OCI-LY1 (cell line): ENCODE measurements at regions not wholly inside any gene's neighbourhood (a gene's known extent, or its start where the extent isn't known, plus 50 kb on each side); places are given as distances from the start of the nearest gene placed in this dataset.

Experiments used
- H2AFZ ChIP-seq: fragments of 200-600 bp; sonication (generic), shearing (Covaris generic); 2 replicates; pipeline ENCODE4 v1.6.0; 2014; ENCODE audit warnings: antibody characterized with exemption, mild to moderate bottlenecking, low read length
- H3F3A ChIP-seq: fragments of 200-600 bp; sonication (generic), shearing (Covaris generic); 2 replicates; pipeline ENCODE4 v1.6.0; 2014; ENCODE audit warnings: mild to moderate bottlenecking, antibody characterized with exemption, low read length, moderate library complexity; ENCODE audit not compliant: insufficient read depth
- H3K27ac ChIP-seq: fragments of 200-600 bp; sonication (generic); 2 replicates; pipeline ENCODE4 v1.5.1; 2014; ENCODE audit warnings: low read length, mixed run types, mild to moderate bottlenecking, low read depth; ENCODE audit not compliant: poor library complexity, severe bottlenecking
- H3K27me3 ChIP-seq: fragments of 200-600 bp; sonication (generic); 2 replicates; pipeline ENCODE4 v1.6.0; 2014; ENCODE audit warnings: antibody characterized with exemption, mild to moderate bottlenecking, low read length, moderate library complexity; ENCODE audit not compliant: insufficient read depth
- H3K36me3 ChIP-seq: fragments of 200-600 bp; sonication (generic); 2 replicates; pipeline ENCODE4 v1.6.1; 2014; ENCODE audit warnings: mild to moderate bottlenecking, antibody characterized with exemption, low read length, moderate library complexity, mixed read lengths; ENCODE audit not compliant: insufficient read depth
- H3K4me1 ChIP-seq: fragments of 200-600 bp; sonication (generic); 2 replicates; pipeline ENCODE4 v1.5.1; 2014; ENCODE audit warnings: mild to moderate bottlenecking, low read length, moderate library complexity; ENCODE audit not compliant: insufficient read depth, severe bottlenecking
- H3K4me2 ChIP-seq: fragments of 200-600 bp; sonication (generic), shearing (Covaris generic); 2 replicates; pipeline ENCODE4 v1.6.1; 2014; ENCODE audit warnings: low read length
- H3K4me3 ChIP-seq: fragments of 200-600 bp; sonication (generic); 2 replicates; pipeline ENCODE4 v1.5.1; 2014; ENCODE audit warnings: low read length, low read depth, mild to moderate bottlenecking, mixed read lengths; ENCODE audit not compliant: poor library complexity, severe bottlenecking
- H3K79me2 ChIP-seq: fragments of 200-600 bp; shearing (Covaris generic); 2 replicates; pipeline ENCODE4 v1.6.1; 2016; ENCODE audit warnings: mixed run types, low read length, mixed read lengths; ENCODE audit not compliant: insufficient read depth
- H3K9ac ChIP-seq: fragments of 200-600 bp; sonication (generic), shearing (Covaris generic); 2 replicates; pipeline ENCODE4 v1.6.1; 2014; ENCODE audit warnings: mild to moderate bottlenecking, low read length, mixed read lengths
- H3K9me2 ChIP-seq: fragments of 200-600 bp; sonication (generic), shearing (Covaris generic); 2 replicates; pipeline ENCODE4 v1.6.1; 2014; ENCODE audit warnings: low read depth, mild to moderate bottlenecking, low read length, mixed read lengths
- H3K9me3 ChIP-seq: fragments of 200-600 bp; shearing (Covaris generic); 2 replicates; pipeline ENCODE4 v1.6.1; 2014; ENCODE audit warnings: low read length, mixed read lengths
- H4K20me1 ChIP-seq: fragments of 200-600 bp; sonication (generic), shearing (Covaris generic); 2 replicates; pipeline ENCODE4 v1.6.0; 2016; ENCODE audit warnings: mild to moderate bottlenecking, low read length; ENCODE audit not compliant: insufficient read depth
- CTCF ChIP-seq: fragments of 200-600 bp; sonication (generic), shearing (Covaris generic); IDR thresholded peaks from 2 replicates; pipeline ENCODE4 v1.5.1; 2017; ENCODE audit warnings: mild to moderate bottlenecking, antibody characterized with exemption, low read length, moderate library complexity, mixed read lengths
- EZH2 ChIP-seq: fragments of 200-600 bp; sonication (generic), shearing (Covaris generic); IDR thresholded peaks from 2 replicates; pipeline ENCODE4 v1.8.0; 2017; ENCODE audit warnings: borderline replicate concordance, mixed run types, mild to moderate bottlenecking, antibody characterized with exemption, low read length, moderate library complexity, mixed read lengths

- no peaks in the 10 kb centered on the region for H3K4me1 ChIP-seq
- H3K4me3 ChIP-seq = no peak overlapping the region
- H3K27me3 ChIP-seq = no peaks in the 10 kb centered on the region
- H3K9ac ChIP-seq = no peak overlapping the region
- H3F3A ChIP-seq = no peaks in the 10 kb centered on the region
- no peaks in the 10 kb centered on the region for H3K9me3 ChIP-seq
- no peaks in the 10 kb centered on the region for H4K20me1 ChIP-seq
- no peaks in the 10 kb centered on the region for H3K36me3 ChIP-seq
- H3K4me2 ChIP-seq = no peak overlapping the region
- no peak overlapping the region for H3K27ac ChIP-seq
- H3K9me2 ChIP-seq = no peaks in the 10 kb centered on the region
- H2AFZ ChIP-seq = no peak overlapping the region
- no peaks in the 10 kb centered on the region for H3K79me2 ChIP-seq
- no peak for TF ChIP-seq CTCF
- TF ChIP-seq EZH2 = no peak
Measured at GRCh38 chr3:117454908-117455307, 745.3 kb downstream of the TUSC7 start.

DNA sequence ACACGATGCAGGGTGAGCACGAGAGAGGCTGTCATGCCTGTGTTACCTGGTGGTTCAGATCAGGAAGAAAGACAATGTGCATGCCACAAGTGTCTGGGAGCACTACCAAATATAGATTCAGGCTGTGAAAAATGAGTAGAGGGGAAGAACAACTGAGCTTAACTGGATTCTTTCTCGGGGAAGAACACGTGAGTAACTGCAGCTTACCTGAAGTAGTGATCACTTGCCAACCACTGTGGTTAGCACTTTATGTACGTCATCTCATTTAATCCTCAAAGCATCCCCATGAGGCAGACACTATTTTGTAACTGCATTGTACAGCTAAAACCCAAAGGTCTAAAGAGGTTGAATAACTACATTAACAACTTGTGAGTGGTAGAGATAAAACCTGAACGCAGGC lies 746.2 kb downstream of the TUSC7 start:
- no peak overlapping the region for H3K4me3 ChIP-seq
- H3K36me3 ChIP-seq = no peaks in the 10 kb centered on the region
- H3K79me2 ChIP-seq = no peaks in the 10 kb centered on the region
- H3K9ac ChIP-seq = no peak overlapping the region
- no peak overlapping the region for H2AFZ ChIP-seq
- H3K27me3 ChIP-seq = no peaks in the 10 kb centered on the region
- H3K4me2 ChIP-seq = no peak overlapping the region
- H4K20me1 ChIP-seq = no peaks in the 10 kb centered on the region
- no peaks in the 10 kb centered on the region for H3K4me1 ChIP-seq
- H3K9me3 ChIP-seq = no peaks in the 10 kb centered on the region
- H3F3A ChIP-seq = no peaks in the 10 kb centered on the region
- no peaks in the 10 kb centered on the region for H3K9me2 ChIP-seq
- H3K27ac ChIP-seq = no peak overlapping the region
- TF ChIP-seq CTCF (no peak), EZH2 (no peak)

- Histone ChIP-seq H3K9me2 (no peaks in the 10 kb centered on the region), H3K9ac (no peak overlapping the region), H4K20me1 (no peaks in the 10 kb centered on the region), H3K4me3 (no peak overlapping the region), H3K79me2 (no peaks in the 10 kb centered on the region), H3K36me3 (no peaks in the 10 kb centered on the region), H3K4me2 (no peak overlapping the region), H3K9me3 (no peaks in the 10 kb centered on the region), H3K27ac (no peak overlapping the region), H2AFZ (no peak overlapping the region), H3K27me3 (no peaks in the 10 kb centered on the region), H3F3A (no peaks in the 10 kb centered on the region), H3K4me1 (no peaks in the 10 kb centered on the region)
- TF ChIP-seq EZH2 = no peak
- TF ChIP-seq CTCF = no peak
Measured at GRCh38 chr3:117463276-117464115, 753.9 kb downstream of the TUSC7 start.
